Upper lobe of left lung (tissue), 4 donors: ENCODE measurements at regions not wholly inside any gene's neighbourhood (a gene's known extent, or its start where the extent isn't known, plus 50 kb on each side); places are given as distances from the start of the nearest gene placed in this dataset.

Source experiments
- EP300 ChIP-seq, 4 donors: sonication (generic); formaldehyde crosslinking; IDR thresholded peaks; one replicate each; pipeline ENCODE4 v1.5.1; 2017; ENCODE audit warnings: antibody characterized with exemption in 4 of 4, control low read depth in 2 of 4
- POLR2A ChIP-seq, 4 donors: fragments of 450-650 bp; IDR thresholded peaks; one replicate each; pipeline ENCODE4 v1.5.1; 2016 to 2017; ENCODE audit warnings: antibody characterized with exemption in 4 of 4, mild to moderate bottlenecking in 2 of 4
- POLR2AphosphoS5 ChIP-seq, 2 donors: sonication (generic); formaldehyde crosslinking; IDR thresholded peaks; one replicate each; pipeline ENCODE4 v1.5.1; 2017; ENCODE audit warnings: antibody characterized with exemption in 2 of 2
- TF ChIP-seq, protein P1 (sequence below), 6 experiments: fragments of 450-650 bp in 4 of 6; fragments of 200-600 bp in 2 of 6; sonication (generic) in 2 of 6; IDR thresholded peaks; one replicate each; pipeline ENCODE4 v1.5.1; 2016 to 2019; ENCODE audit warnings: antibody characterized with exemption in 6 of 6

DNA sequence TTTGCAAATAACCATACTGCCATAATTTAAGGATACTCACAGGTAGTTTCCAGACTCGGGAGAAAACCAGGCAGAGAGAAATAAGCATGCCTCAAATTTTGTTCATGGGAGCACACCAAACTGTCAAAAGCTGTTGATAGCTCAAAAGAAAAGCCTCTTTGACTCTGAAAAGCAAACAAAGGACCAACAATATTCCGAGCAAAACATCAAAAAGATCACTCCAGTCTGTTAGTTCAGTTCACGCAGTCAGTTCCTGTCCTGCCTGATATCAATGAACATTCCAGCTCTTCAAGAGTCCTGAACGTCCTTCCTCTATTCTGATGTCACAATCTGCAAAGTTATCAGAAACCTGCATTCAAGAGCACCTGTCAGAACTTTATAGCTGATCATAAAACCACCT, 78.7 kb downstream of the RRM2 start:
- TF ChIP-seq, protein P1, sequence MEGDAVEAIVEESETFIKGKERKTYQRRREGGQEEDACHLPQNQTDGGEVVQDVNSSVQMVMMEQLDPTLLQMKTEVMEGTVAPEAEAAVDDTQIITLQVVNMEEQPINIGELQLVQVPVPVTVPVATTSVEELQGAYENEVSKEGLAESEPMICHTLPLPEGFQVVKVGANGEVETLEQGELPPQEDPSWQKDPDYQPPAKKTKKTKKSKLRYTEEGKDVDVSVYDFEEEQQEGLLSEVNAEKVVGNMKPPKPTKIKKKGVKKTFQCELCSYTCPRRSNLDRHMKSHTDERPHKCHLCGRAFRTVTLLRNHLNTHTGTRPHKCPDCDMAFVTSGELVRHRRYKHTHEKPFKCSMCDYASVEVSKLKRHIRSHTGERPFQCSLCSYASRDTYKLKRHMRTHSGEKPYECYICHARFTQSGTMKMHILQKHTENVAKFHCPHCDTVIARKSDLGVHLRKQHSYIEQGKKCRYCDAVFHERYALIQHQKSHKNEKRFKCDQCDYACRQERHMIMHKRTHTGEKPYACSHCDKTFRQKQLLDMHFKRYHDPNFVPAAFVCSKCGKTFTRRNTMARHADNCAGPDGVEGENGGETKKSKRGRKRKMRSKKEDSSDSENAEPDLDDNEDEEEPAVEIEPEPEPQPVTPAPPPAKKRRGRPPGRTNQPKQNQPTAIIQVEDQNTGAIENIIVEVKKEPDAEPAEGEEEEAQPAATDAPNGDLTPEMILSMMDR (IDR thresholded peaks at IDR 0.05): no peak
- TF ChIP-seq POLR2AphosphoS5 (IDR thresholded peaks at IDR 0.05) (no peak), POLR2A (IDR thresholded peaks at IDR 0.05) (no peak), EP300 (IDR thresholded peaks at IDR 0.05) (no peak)
